Brain microvascular endothelial cell (primary cell): ENCODE measurements at regions not wholly inside any gene's neighbourhood (a gene's known extent, or its start where the extent isn't known, plus 50 kb on each side); places are given as distances from the start of the nearest gene placed in this dataset.
A peak's percentile ranks its signal among the peaks of the same experiment; 100 is the strongest.

Experiments
- DNase-seq: peaks from one replicate; pipeline ENCODE4 v3.0.0-alpha.2; 2020
- H3K27ac ChIP-seq: fragments of 250-450 bp; sonication (Bioruptor Pico); 2 replicates; pipeline ENCODE4 v1.5.1; 2020; ENCODE audit warnings: mild to moderate bottlenecking, moderate library complexity
- H3K27me3 ChIP-seq: fragments of 250-450 bp; sonication (Bioruptor Pico); replicated peaks from 2 replicates; pipeline ENCODE4 v1.5.1; 2020; ENCODE audit warnings: mild to moderate bottlenecking
- H3K36me3 ChIP-seq: fragments of 250-450 bp; sonication (Bioruptor Pico); replicated peaks from 2 replicates; pipeline ENCODE4 v1.5.1; 2020; ENCODE audit warnings: mild to moderate bottlenecking
- H3K4me3 ChIP-seq: 2 replicates; pipeline ENCODE4 v1.5.1; 2011; ENCODE audit warnings: low read depth, mild to moderate bottlenecking, control low read depth, low read length, moderate library complexity
- CTCF ChIP-seq: IDR thresholded peaks from 2 replicates; pipeline ENCODE4 v1.5.1; 2011; ENCODE audit warnings: low read depth, mild to moderate bottlenecking, moderate library complexity, low read length, control low read depth, inconsistent platforms; ENCODE audit errors: missing control alignments
- in situ Hi-C: cut with HindIII; loops from 2 replicates; pipeline ENCODE4 v1.10.0; 2017; ENCODE audit warnings: low sequenced_read_pairs, low pct_ligation_motif_present

GRCh38 chr13:90632184-90632583 is 715.3 kb upstream of the MIR17HG start:
- Histone ChIP-seq H3K27ac (no peak overlapping the region), H3K36me3 (no peaks in the 10 kb centered on the region), H3K4me3 (no peak overlapping the region), H3K27me3 (no peaks in the 10 kb centered on the region)
- in situ Hi-C loops = no loop called here
- no peak for TF ChIP-seq CTCF
- DNase-seq = no peak

- Histone ChIP-seq H3K27ac (no peak overlapping the region), H3K36me3 (no peaks in the 10 kb centered on the region), H3K27me3 (no peaks in the 10 kb centered on the region), H3K4me3 (no peak overlapping the region)
- no peak for TF ChIP-seq CTCF
- in situ Hi-C loops = no loop called here
- no peak for DNase-seq
Observed at GRCh38 chr13:90633849-90634248, 713.6 kb upstream of the MIR17HG start.

GRCh38 chr13:90640976-90641375 is 706.5 kb upstream of the MIR17HG start:
- no peaks in the 10 kb centered on the region for H3K27me3 ChIP-seq
- in situ Hi-C loops = no loop called here
- no peak overlapping the region for H3K4me3 ChIP-seq
- H3K36me3 ChIP-seq = no peaks in the 10 kb centered on the region
- peak; percentile 14 for DNase-seq
- H3K27ac ChIP-seq = no peak overlapping the region
- no peak for TF ChIP-seq CTCF

GRCh38 chr13:90641884-90642283 is 705.6 kb upstream of the MIR17HG start:
- Histone ChIP-seq H3K27me3 (no peaks in the 10 kb centered on the region), H3K27ac (no peak overlapping the region), H3K36me3 (no peaks in the 10 kb centered on the region), H3K4me3 (no peak overlapping the region)
- no peak for TF ChIP-seq CTCF
- no peak for DNase-seq
- in situ Hi-C loops = no loop called here

- in situ Hi-C loops = no loop called here
- Histone ChIP-seq H3K27me3 (no peaks in the 10 kb centered on the region), H3K36me3 (no peaks in the 10 kb centered on the region), H3K4me3 (no peak overlapping the region), H3K27ac (no peak overlapping the region)
- DNase-seq = no peak
- TF ChIP-seq CTCF = no peak
Observed at GRCh38 chr13:90645582-90645981, 701.9 kb upstream of the MIR17HG start.

GRCh38 chr13:90648497-90648896 is 699.0 kb upstream of the MIR17HG start:
- Histone ChIP-seq H3K27me3 (no peaks in the 10 kb centered on the region), H3K36me3 (no peaks in the 10 kb centered on the region), H3K4me3 (no peak overlapping the region), H3K27ac (no peak overlapping the region)
- TF ChIP-seq CTCF = no peak
- DNase-seq = no peak
- in situ Hi-C loops = no loop called here
